NCI-H748 treated with DMSO at 0.1 percent for 48 hours (cell line): ENCODE measurements at regions not wholly inside any gene's neighbourhood (a gene's known extent, or its start where the extent isn't known, plus 50 kb on each side); places are given as distances from the start of the nearest gene placed in this dataset.
"Not testable (repeated sequence)": the region's sequence is repeated elsewhere in the genome, so short reads cannot be mapped to it uniquely, and the experiment has no call there.

Source experiments
- DNase-seq: peaks from one replicate; lab custom pipeline; 2025; lab: John Stamatoyannopoulos, UW

DNA sequence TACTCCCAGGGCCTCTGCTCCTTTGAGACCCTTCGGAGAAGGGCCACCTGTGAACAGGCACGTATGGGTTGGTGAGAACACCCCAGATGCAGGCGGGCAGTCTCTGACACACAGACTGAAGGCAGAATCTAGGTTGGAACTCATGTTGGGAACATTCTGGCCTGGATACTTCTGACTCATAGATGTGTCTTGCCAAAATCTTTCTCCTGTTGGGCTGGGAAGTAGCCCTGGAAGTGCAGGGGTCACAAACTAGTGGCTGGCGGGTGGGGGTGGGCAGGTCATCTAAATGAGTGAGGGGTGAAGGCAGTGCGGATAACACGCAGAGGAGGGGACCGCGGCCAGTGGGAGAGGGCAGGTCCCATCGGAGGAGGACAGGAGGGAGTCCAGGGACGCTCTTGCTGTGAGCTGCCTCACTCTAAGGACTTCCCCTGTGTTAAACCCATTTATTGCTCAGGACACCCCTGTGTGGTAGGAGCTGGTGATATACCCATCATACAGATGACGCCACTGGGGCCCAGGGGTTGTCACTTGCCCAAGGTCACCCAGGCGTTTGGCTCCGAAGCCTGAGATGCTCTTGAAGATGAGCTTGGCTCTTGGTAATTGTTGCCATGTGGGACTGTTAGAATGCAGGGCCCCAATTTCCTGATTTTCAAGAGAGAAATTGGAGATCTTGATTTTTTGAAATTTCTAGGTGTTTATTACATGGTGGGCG lies 181.0 kb downstream of the PTPRU start:
- no peak for DNase-seq

DNA sequence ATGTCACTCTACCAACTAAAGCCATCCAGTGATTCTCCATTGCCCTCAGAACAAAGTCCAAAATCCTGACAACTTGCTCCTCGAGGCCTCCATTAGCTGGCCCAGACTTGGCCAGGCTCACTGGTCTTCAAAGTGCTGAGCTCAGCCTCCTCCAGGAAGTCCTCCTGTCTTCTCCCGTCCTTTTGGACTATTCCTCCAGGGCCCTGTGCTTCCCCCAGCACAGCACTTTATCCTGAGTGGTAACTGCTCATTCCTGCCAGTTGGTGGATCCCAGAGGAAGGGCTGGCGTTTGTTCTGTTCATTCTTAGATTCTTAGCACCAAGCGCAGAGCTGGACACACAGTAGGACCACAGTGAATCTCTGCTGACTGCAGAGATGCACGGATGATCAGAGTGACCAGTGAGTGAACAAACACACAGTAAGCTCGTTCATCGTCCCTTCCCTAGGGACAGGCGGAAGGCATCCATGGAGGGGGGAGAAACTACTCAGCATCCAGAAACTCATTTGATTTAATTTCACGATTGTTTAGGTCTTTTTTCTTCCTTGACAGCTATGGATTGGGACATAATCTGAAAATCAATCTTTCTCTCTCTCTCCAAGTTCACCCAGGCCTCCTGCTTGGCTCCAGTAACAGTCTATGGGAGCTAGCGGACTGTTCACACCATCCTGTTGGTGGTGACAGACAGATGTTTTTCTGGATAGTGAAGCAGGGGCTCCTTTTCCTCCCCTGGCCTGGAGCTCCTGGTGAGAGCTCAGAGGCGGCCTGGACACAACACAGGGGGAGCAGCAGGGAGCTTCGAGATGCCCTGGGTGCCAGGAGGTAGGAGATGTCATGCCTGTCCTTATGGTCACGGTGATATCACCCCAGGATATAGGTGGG lies 180.2 kb downstream of the PTPRU start:
- DNase-seq, result no peak

DNA sequence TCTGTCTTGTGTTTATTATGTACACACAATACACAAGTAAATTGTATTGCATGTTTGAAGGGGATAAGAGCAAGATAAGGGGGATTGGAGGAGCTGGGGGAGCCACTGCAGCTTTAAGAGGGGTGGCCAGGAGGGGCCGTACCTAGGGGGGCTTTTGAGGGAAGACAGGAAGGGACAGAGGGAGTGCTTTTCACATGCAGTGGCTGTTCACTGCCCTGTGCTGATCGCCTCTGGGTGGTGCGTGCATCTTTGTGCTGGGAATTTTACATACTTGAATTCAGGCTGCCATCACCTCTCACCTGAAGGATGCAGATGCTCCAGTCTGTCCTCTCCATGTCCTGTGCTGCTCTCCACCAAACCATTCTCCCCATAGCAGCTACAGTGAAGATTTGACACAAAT lies 179.5 kb downstream of the PTPRU start:
- DNase-seq, result no peak

DNA sequence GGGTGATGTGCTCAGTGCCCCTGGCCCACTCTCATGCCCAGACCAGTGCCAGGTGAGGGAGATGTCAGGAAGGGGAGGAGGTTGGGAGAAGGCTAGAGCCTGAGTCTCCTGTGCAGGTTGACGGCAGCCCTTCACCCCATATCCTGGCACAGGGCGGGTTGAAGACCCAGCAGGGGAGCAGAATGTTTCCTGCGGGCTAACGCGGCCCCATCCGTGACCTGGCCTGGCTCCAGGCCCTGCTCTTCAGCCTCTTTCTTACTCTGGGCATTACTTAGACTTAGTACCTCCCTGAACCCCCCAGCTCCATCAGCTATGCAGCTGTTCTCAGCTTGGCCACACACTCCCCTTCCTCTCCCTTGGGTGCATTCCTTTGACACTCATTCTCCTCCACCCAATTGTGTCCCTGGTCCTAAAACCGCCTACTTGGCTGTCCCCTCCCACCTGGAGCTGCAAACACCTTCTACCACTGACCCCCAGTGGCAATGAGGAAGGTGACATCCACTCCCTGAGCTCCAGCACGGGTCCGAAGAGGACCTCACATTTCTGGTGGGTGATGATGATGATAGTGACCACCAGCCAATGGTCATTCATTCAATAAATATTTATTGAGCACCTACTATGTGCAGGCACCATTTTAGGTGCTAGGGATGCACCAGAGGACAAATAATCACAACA lies 179.0 kb downstream of the PTPRU start:
- no peak for DNase-seq

DNA sequence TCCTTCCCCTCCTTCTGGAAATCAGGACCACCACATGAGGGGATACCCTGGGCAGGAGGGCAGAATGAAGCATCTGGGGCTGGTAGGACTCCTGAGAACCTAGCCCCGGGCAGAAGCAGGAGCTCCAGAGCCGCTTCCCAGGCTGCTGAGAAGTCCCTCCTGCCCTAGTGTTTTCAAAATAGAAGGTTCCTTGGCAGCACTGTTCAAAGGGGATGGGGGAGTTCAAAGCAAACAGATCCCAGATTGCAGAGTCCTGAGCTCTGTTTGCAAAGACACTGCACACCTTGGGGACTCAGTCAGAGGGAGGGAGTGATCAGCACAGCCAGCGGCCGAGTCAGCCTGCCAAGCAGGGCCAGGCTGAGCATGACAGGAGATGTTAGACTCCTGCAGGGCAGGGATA lies 177.8 kb downstream of the PTPRU start:
- DNase-seq, result no peak

DNA sequence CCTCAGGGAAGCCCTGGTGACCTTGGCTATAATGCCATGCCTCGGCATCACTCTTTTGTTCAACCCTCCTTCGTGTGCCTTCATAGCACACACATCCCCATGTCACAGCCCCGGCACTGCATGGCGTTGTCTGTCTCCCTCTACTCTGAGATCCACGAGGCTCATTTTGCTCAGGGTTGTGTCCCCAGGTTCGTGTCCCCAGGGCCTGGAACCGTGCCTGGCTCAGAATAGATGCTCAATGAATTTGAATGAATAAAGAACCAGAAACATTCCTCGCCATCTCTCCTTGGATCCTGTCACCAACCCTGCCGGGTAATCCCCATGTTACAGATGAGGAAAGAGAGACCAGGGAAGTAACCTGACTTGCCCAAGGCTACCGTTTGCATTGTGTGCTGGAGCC lies 177.3 kb downstream of the PTPRU start:
- no peak for DNase-seq

DNA sequence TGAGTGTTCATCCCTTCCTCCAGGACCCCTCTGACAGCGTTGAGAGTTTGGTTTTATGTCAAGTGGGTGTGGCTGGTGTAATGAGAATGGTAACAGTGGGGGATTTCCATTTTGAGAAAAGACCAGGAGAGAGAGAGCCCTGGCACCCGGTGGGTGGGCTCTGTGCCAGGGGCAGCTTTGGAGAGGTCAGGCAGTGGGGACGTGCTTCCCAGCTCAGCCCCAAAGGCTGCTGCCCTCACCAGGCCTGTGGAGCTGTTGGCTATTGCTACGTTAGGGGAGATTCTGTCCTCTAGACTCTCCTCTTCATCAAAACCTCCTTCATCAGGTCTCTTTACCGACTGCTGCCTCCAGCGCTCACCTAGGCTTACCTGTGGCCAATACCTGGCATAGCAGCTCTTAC lies 176.3 kb downstream of the PTPRU start:
- DNase-seq, result no peak

DNA sequence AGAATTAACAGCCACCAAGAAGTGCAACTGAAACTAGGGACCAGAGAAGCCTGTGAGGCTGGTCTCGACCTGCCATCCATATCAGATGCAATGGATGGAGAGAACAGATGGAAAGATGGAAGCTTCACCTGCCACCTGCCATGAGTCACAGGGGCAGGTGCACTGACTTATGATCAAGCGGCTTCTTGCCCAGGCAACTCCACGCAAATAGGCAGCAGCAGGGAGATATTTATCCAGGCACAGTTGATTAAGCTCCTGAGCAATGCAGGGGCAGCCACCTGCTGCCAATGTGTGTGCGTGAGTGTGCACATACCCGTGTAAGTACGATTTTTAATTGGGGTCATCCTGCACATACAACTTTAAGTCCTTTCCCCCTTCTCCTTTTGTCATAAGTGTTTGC lies 174.2 kb downstream of the PTPRU start:
- peak; percentile 62 for DNase-seq

DNA sequence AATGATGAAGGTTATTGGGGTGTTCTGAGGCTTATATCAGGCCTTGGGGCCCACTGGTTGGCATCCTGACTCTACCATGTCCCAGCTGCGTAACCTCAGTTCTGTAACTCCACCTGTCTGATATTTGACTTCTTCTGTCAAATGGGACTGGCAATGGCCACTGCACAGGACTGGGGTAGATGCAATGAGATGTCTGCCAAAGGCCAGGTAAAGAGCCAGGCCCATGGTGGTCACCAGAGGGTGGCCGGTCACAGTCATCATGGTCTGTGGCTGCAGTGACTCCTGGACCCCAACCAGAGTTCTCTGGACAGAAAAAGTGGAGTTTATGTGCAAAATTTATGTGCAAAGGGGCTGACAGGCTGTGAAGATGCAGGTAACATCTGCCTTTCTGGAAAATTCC lies 173.3 kb downstream of the PTPRU start:
- DNase-seq, result no peak

DNA sequence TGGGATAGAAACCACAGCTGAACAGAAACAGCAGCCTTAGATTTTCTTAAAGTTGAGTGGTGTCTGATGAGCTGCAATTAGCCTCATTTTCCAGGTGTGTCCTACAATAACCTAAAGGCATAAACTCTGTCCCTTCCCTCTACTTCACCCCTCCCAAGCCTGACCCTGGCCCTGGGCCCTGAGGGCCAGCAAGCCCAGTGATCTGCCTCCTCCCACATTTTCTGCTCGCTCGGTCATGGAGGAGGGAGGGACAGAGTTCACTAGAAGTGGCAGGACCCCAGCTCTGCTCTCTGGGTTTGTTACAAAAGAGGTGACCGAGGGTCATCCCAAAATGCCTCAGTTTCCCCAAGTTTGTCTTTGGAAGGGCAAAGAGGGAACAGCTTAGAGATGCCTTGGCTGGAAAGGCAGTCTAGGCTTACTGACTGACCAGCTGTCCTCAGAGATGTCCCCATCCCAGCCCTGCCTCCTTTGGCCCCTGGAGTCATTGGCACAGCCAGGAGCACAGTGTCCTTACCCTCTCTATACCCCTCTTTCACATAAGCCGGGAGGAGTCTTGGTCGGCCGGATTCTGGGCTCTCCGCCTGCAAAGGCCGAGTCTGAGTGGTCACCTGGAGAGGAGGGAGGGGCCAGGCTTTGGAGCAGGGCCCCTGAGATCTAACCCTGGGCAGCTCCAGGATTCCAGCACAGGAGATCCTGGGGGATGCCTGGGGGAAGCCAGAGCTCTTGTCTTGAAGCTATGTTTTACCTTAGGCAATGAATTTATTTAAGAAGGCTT lies 172.7 kb downstream of the PTPRU start:
- DNase-seq, result no peak

DNA sequence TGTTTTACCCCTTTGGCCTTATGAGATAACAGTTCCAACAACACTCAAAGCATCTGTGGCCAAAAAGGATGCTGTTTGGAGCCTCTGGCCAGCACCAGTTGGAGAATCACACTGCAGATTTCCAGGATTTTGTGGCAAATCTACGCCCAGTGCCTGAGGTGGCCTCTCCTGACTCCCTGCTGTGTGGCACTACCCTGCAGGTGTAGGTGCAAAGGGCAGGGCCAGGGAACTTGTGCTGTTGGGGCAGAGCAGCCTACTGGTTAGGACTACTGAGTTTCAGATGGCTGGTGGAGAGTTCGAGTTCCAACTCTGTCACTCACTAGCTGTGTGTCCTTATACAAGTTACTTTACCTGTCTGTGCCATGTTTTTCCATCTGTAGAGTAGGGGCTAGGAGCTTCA lies 170.5 kb downstream of the PTPRU start:
- no peak for DNase-seq

DNA sequence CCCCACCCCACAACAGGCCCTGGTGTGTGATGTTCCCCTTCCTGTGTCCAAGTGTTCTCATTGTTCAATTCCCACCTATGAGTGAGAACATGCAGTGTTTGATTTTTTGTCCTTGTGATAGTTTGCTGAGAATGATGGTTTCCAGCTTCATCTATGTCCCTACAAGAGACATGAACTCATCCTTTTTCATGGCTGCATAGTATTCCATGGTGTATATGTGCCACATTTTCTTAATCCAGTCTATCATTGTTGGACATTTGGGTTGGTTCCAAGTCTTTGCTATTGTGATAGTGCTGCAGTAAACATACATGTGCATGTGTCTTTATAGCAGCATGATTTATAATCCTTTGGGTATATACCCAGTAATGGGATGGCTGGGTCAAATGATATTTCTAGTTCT lies 163.9 kb downstream of the PTPRU start:
- not testable (repeated sequence) for DNase-seq

DNA sequence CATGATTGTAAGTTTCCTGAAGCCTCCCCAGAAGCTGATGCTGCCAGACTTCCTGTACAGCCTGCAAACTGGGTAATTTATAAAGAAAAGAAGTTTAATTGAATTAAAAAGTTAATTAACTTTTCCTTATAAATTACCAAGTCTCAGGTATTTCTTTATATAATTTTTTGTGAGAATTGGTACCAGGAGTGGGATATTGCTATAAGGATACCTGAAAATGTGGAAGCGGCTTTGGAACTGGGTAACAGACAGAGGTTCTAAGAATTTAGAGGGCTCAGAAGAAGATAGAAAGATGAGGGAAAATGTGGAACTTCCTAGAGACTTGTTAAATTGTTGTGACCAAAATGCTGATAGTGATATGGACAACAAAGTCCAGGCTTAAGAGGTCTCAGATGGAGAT lies 163.1 kb downstream of the PTPRU start:
- no peak for DNase-seq

DNA sequence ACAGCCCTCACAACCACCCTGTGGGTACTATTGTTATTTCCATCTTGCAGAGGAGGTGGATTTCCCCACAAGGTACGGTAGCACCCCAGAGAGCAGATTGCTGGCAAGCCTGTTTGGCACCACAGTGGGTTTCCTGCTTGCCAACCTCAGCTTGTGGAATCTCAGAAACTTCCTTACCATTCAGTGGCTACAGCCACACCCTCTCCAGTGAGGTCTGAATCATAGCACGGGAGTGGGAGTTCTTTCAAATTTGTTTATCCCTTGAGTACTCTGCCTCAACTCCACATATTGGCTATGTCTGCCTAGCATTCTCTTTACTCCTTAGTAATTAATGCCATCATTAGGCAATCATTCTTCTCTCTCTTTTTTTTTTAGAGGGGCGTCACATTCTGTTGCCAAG lies 162.1 kb downstream of the PTPRU start:
- no peak for DNase-seq

DNA sequence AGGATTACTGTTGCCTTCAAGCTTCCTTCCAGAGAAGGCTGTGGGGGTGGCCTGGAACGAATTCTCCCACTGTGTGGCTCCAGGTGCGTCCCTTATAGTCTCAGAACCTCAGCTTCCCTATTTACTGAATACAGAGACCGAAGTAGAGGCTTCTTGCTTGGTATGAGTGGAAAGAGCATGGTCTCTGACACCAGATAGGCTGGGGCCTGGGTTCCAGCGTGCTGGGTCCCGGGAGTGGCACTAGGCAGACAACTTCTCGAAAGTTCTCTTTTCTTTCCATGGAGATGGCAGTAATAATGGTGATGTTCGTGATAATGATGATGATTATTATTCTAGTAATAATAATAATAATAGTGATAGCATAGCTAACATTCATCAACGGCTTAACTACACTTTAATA lies 161.7 kb downstream of the PTPRU start:
- DNase-seq, result no peak

DNA sequence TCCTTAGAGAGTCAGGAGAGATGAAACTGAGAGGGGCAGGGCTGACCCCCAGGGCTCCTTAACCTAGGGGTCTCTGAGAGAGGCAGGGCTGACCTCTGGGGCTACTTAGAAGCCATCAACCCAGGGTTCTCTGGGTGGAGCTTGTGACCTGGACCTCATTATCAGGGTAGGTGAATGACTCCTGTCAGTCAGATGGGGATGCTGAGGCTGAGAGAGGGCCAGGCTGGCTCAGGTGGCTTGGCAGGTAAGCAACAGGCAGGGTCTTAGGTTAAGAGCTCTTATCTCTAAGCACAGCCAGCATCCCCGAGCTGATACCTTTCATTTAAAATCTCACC lies 160.9 kb downstream of the PTPRU start:
- no peak for DNase-seq

DNA sequence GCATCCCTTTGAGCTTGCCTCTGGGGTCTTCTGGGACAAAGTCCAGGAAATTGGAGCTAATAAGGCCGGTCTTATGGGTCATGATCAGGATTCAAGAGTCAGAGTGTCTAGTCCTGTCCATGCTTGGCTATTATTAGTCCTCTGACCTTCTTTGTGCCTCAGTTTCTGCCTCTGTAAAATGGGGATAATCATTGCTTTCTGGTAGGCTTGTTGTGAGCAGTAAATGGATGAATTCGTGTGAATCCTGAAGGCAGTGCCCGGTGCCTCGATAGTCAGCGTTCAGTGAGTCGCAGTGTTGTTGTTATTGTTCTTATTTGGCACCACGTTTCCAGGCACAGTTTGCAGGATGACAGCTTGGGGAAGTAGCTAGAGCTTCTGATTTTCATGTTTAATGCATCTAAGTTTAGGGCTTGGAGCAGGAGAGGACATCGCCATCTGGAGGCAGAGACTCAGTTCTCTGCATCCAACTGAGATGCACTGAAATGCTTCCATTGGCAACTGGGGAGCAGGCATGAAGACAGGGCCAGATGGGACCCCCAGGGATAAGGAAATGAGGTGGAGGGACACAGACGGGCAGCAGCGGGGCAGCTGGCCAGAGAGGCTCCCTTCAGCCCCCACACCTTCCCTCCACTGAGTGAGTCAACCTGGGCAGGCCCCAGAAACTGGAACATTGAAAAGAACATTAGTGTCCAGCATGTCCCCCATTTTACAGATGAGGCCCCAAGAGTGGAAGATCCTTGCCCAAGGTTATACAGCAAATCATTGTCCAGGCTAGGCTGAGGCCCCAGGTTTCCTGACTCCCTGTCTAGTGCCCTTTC lies 160.3 kb downstream of the PTPRU start:
- DNase-seq, result no peak

DNA sequence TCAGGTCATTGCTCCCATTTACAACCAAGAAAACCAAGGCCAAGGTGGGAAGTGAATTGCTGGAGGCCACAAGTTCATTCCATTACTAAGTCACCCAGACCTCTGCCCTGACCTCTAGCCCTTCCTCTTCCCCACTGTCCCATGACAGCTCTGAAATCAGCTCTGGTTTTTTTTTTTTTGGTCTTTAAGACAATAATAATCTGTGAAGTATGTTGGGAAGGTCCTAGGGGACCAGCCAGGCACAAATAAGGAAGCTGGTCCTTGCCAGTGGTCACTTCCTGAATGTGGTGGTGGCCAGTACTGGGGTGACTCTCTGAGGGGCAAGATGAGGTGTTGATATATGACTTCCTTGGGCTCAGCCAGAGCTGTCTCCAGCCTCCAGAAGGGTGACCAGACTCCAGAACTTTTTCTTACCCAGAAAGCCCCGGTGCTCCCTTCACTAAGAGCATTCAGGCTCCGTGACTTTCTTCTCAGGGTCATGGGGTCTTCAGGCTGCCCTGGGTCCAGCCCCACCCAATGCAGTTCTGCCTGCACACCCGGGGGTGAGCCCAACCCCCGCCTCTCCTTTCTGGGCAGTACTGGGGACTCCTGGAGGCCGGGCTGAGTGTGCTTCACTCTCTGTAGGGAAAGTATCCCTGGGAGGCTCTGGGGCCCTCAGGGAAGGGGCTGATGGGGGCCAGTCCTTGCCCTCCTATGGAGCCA lies 159.6 kb downstream of the PTPRU start:
- DNase-seq, result no peak

DNA sequence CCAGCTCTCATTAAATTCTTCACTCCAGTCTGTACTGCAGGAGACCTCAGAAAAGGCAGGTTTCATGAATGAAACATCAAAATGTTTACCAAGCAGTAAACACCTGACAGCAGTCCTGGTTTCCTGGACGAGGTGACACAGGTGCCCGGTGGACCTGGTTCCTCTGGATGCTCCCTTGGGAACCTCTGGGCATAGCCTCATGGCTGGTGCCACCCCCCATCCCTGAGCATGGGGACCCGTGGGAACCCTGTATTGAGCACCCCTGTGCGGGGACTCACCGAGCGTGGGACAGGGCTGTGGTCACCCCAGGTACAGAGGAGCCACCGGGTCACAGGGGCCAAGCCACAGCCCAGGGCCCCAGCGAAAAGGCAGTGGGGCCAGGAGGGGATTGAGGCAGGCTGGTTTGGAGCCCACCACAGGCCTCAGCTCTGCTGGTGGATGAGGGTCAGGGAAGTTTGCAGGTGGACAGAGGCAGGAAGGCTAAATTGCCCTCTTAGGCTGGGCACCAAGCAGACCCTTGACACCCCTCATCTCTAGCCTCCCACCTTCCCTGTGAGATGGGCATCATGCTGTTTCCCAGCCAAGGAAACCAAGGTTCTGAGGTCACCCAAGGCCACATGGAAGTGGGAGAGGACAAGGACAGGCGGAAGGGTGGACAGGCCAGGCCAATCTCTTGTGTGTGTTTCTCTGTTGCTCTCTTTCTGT lies 158.4 kb downstream of the PTPRU start:
- DNase-seq, result no peak

DNA sequence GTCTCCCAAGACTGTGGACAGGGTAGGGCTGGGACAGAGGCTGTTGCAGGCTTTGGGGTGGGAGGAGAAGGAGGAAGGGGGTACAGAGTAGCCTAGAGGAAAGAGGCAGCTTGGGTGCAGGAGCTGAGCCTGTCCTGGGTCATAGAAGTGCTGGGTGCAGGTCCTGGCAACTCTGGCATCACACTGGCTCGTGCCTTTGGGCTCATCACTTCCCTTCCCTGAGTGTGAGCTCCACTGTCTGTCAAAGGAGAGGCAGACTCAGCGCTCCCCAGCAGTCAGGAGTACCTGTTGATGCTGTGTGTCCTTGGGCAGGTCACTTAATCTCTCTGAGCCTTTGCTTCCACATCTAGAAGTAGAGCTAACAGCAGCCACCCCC lies 157.1 kb downstream of the PTPRU start:
- no peak for DNase-seq
